H9 (cell line): ENCODE measurements at regions not wholly inside any gene's neighbourhood (a gene's known extent, or its start where the extent isn't known, plus 50 kb on each side); places are given as distances from the start of the nearest gene placed in this dataset.

Source experiments
- DNase-seq: peaks from one replicate; pipeline ENCODE4 v3.0.0-alpha.2; 2017
- H2AFZ ChIP-seq: one replicate; pipeline ENCODE4 v1.6.1; 2013; ENCODE audit warnings: mild to moderate bottlenecking, low read length, control low read depth, moderate library complexity
- H2AK5ac ChIP-seq: 2 replicates; pipeline ENCODE4 v1.6.1; 2013; ENCODE audit warnings: low read length, control low read depth, mixed read lengths; ENCODE audit not compliant: insufficient read length
- H2BK120ac ChIP-seq: one replicate; pipeline ENCODE4 v1.6.1; 2013; ENCODE audit warnings: low read depth, mild to moderate bottlenecking, low read length, control low read depth, inconsistent platforms; ENCODE audit not compliant: poor library complexity, severe bottlenecking
- H2BK12ac ChIP-seq: 2 replicates; pipeline ENCODE4 v1.6.1; 2013; ENCODE audit warnings: low read length, control low read depth, mixed read lengths, low read depth; ENCODE audit not compliant: insufficient read length
- H2BK15ac ChIP-seq: 2 replicates; pipeline ENCODE4 v1.6.1; 2013; ENCODE audit warnings: low read depth, low read length, control low read depth
- H2BK20ac ChIP-seq: one replicate; pipeline ENCODE4 v1.6.1; 2013; ENCODE audit warnings: low read depth, mild to moderate bottlenecking, low read length, control low read depth, inconsistent platforms; ENCODE audit not compliant: poor library complexity, severe bottlenecking
- H2BK5ac ChIP-seq: 2 replicates; pipeline ENCODE4 v1.6.1; 2013; ENCODE audit warnings: low read length, control low read depth, mixed read lengths; ENCODE audit not compliant: insufficient read length
- H3K14ac ChIP-seq: 2 replicates; pipeline ENCODE4 v1.6.1; 2013; ENCODE audit warnings: low read length, control low read depth; ENCODE audit not compliant: insufficient read depth
- H3K18ac ChIP-seq: 2 replicates; pipeline ENCODE4 v1.6.1; 2013; ENCODE audit warnings: low read depth, mild to moderate bottlenecking, mixed read lengths, low read length, control low read depth; ENCODE audit not compliant: insufficient read length
- H3K23ac ChIP-seq: 2 replicates; pipeline ENCODE4 v1.6.1; 2013; ENCODE audit warnings: low read length, control low read depth, mixed read lengths, low read depth; ENCODE audit not compliant: insufficient read length
- H3K23me2 ChIP-seq: 2 replicates; pipeline ENCODE4 v1.6.1; 2013; ENCODE audit warnings: low read depth, mild to moderate bottlenecking, mixed read lengths, low read length, control low read depth; ENCODE audit not compliant: insufficient read length, poor library complexity, severe bottlenecking
- H3K27ac ChIP-seq: 2 replicates; pipeline ENCODE4 v1.5.1; 2013; ENCODE audit warnings: low read length, control low read depth, mixed read lengths, low read depth; ENCODE audit not compliant: insufficient read length
- H3K27me3 ChIP-seq: 2 replicates; pipeline ENCODE4 v1.6.1; 2013; ENCODE audit warnings: low read length, control low read depth, inconsistent platforms; ENCODE audit not compliant: insufficient read depth
- H3K4ac ChIP-seq: 2 replicates; pipeline ENCODE4 v1.6.1; 2013; ENCODE audit warnings: low read depth, mild to moderate bottlenecking, control low read depth, inconsistent platforms, low read length, moderate library complexity
- H3K4me1 ChIP-seq: 2 replicates; pipeline ENCODE4 v1.6.1; 2013; ENCODE audit warnings: low read length, control low read depth, inconsistent platforms; ENCODE audit not compliant: insufficient read depth
- H3K4me2 ChIP-seq: 2 replicates; pipeline ENCODE4 v1.6.1; 2013; ENCODE audit warnings: low read length, control low read depth, mixed read lengths; ENCODE audit not compliant: insufficient read length, insufficient read depth
- H3K56ac ChIP-seq: 2 replicates; pipeline ENCODE4 v1.6.1; 2013; ENCODE audit warnings: low read depth, mild to moderate bottlenecking, mixed read lengths, low read length, control low read depth; ENCODE audit not compliant: insufficient read length
- H3K79me1 ChIP-seq: 2 replicates; pipeline ENCODE4 v1.6.1; 2013; ENCODE audit warnings: low read depth, mild to moderate bottlenecking, moderate library complexity, low read length, control low read depth, inconsistent platforms; ENCODE audit not compliant: insufficient read depth, poor library complexity, severe bottlenecking
- H3K79me2 ChIP-seq: 2 replicates; pipeline ENCODE4 v1.6.1; 2013; ENCODE audit warnings: low read length, control low read depth, inconsistent platforms; ENCODE audit not compliant: insufficient read depth
- H3K9ac ChIP-seq: 2 replicates; pipeline ENCODE4 v1.6.1; 2013; ENCODE audit warnings: low read length, control low read depth, mixed read lengths; ENCODE audit not compliant: insufficient read length; ENCODE audit errors: extremely low read depth
- H3K9me3 ChIP-seq: one replicate; pipeline ENCODE4 v1.6.1; 2013; ENCODE audit warnings: low read depth, low read length, inconsistent platforms; ENCODE audit not compliant: control insufficient read depth
- H3T11ph ChIP-seq: one replicate; pipeline ENCODE4 v1.6.1; 2013; ENCODE audit warnings: mild to moderate bottlenecking, low read length, control low read depth, inconsistent platforms
- H4K20me1 ChIP-seq: one replicate; pipeline ENCODE4 v1.6.1; 2013; ENCODE audit not compliant: control insufficient read depth, insufficient read length, insufficient read depth
- H4K5ac ChIP-seq: 2 replicates; pipeline ENCODE4 v1.6.1; 2013; ENCODE audit warnings: low read depth, mild to moderate bottlenecking, mixed read lengths, low read length, control low read depth; ENCODE audit not compliant: insufficient read length
- H4K8ac ChIP-seq: replicated peaks from 2 replicates; pipeline ENCODE4 v1.6.1; 2013; ENCODE audit warnings: low read length, control low read depth, mixed read lengths, low read depth; ENCODE audit not compliant: insufficient read length
- H4K91ac ChIP-seq: 2 replicates; pipeline ENCODE4 v1.6.1; 2013; ENCODE audit warnings: low read depth, mild to moderate bottlenecking, moderate library complexity, mixed read lengths, low read length, control low read depth; ENCODE audit not compliant: insufficient read length
- H3K27ac Mint-ChIP-seq, 3 experiments: 2 replicates in 2 of 3; 3 replicates in 1 of 3; pipeline ENCODE4 v1.8.0; 2020 to 2021; ENCODE audit warnings: mixed read lengths in 3 of 3, mild to moderate bottlenecking in 1 of 3, moderate library complexity in 1 of 3
- H3K27me3 Mint-ChIP-seq: 2 replicates; pipeline ENCODE4 v1.8.0; 2021; ENCODE audit warnings: low read depth, mild to moderate bottlenecking, moderate library complexity, mixed read lengths
- H3K36me3 Mint-ChIP-seq, 3 experiments: 2 replicates in 2 of 3; 3 replicates in 1 of 3; pipeline ENCODE4 v1.8.0; 2020 to 2021; ENCODE audit warnings: low read depth in 3 of 3, mixed read lengths in 3 of 3; ENCODE audit not compliant: insufficient read depth in 1 of 3
- H3K4me1 Mint-ChIP-seq, 2 experiments: 2 replicates each; pipeline ENCODE4 v1.8.0; 2020; ENCODE audit warnings: mixed read lengths in 2 of 2
- H3K4me3 Mint-ChIP-seq, 2 experiments: 2 replicates in 1 of 2; 3 replicates in 1 of 2; pipeline ENCODE4 v1.8.0; 2020 to 2021; ENCODE audit warnings: mild to moderate bottlenecking in 2 of 2, mixed read lengths in 2 of 2, moderate library complexity in 1 of 2
- H3K9me3 Mint-ChIP-seq, 2 experiments: 2 replicates in 1 of 2; 3 replicates in 1 of 2; pipeline ENCODE4 v1.8.0; 2020; ENCODE audit warnings: mild to moderate bottlenecking in 2 of 2, mixed read lengths in 2 of 2, moderate library complexity in 1 of 2
- WGBS: extraction: QIAGEN DNeasy Blood & Tissue Kit; methylation state at CpG from one replicate; pipeline ENCODE4 v1.1.7; 2013; ENCODE audit warnings: missing lambda C conversion rate, low lambda C conversion rate, mixed read lengths; ENCODE audit not compliant: insufficient read length; ENCODE audit errors: extremely low coverage; 5-methylcytosine and 5-hydroxymethylcytosine counted together
- TF ChIP-seq, protein P1 (sequence below): fragments of 200-600 bp; sonication (generic); conservative IDR thresholded peaks from 3 replicates; pipeline ENCODE4 v1.8.0; 2021; ENCODE audit warnings: antibody characterized with exemption, mild to moderate bottlenecking

DNA sequence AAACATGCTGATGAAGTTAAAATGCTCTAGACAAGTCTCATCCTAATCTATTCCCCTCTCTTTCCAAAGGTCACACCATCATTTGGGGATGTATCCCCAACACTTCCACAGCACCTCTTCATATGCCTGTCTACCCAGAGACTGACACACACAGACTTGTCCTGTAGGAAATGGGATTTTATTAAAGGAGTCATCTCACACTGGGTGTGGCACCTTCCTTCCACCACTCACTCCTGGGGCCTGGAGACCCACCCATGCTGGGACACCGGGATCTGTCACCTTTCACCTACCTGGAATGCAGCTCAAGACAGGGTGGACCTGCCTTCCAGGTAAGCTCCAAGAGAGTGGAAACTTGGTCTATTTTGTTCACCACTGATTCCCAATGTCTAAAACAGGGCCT lies 99.4 kb upstream of the HAND1 start:
- H2BK12ac ChIP-seq, result no peak overlapping the region
- no peak overlapping the region for H3K18ac ChIP-seq
- no peak overlapping the region for H3K4me2 ChIP-seq
- no peaks in the 10 kb centered on the region for H3K79me2 ChIP-seq
- H2BK20ac ChIP-seq, result no peak overlapping the region
- no peak overlapping the region for H3K56ac ChIP-seq
- no peak overlapping the region for H3K27ac ChIP-seq
- H3K4me1 ChIP-seq, result no peaks in the 10 kb centered on the region
- no peak overlapping the region for H3K23ac ChIP-seq
- H2BK5ac ChIP-seq, result no peak overlapping the region
- H3K9me3 ChIP-seq, result no peaks in the 10 kb centered on the region
- no peak overlapping the region for H3K9ac ChIP-seq
- no peaks in the 10 kb centered on the region for H3K23me2 ChIP-seq
- H3K79me1 ChIP-seq, result no peaks in the 10 kb centered on the region
- Mint-ChIP-seq H3K9me3 (no peaks in the 10 kb centered on the region), H3K36me3 (no peaks in the 10 kb centered on the region), H3K4me3 (no peak overlapping the region), H3K27ac (no peak overlapping the region), H3K27me3 (peaks cover 8% of the 10 kb centered on the region), H3K4me1 (peaks cover 10 to 19% of the 10 kb centered on the region in 2 experiments)
- no peak overlapping the region for H3K4ac ChIP-seq
- no peak overlapping the region for H2BK15ac ChIP-seq
- H2AFZ ChIP-seq, result no peak overlapping the region
- H4K5ac ChIP-seq, result no peak overlapping the region
- H4K91ac ChIP-seq, result no peak overlapping the region
- H3T11ph ChIP-seq, result no peak overlapping the region
- no peak for DNase-seq
- H4K8ac ChIP-seq, result no peak overlapping the region
- H2AK5ac ChIP-seq, result no peak overlapping the region
- no peak overlapping the region for H2BK120ac ChIP-seq
- no peaks in the 10 kb centered on the region for H4K20me1 ChIP-seq
- WGBS, result no CpG with 5 or more reads among the region's 1 CpG
- TF ChIP-seq, protein P1, sequence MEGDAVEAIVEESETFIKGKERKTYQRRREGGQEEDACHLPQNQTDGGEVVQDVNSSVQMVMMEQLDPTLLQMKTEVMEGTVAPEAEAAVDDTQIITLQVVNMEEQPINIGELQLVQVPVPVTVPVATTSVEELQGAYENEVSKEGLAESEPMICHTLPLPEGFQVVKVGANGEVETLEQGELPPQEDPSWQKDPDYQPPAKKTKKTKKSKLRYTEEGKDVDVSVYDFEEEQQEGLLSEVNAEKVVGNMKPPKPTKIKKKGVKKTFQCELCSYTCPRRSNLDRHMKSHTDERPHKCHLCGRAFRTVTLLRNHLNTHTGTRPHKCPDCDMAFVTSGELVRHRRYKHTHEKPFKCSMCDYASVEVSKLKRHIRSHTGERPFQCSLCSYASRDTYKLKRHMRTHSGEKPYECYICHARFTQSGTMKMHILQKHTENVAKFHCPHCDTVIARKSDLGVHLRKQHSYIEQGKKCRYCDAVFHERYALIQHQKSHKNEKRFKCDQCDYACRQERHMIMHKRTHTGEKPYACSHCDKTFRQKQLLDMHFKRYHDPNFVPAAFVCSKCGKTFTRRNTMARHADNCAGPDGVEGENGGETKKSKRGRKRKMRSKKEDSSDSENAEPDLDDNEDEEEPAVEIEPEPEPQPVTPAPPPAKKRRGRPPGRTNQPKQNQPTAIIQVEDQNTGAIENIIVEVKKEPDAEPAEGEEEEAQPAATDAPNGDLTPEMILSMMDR, result no peak
- H3K27me3 ChIP-seq, result no peaks in the 10 kb centered on the region
- H3K14ac ChIP-seq, result no peak overlapping the region
